Dermis microvascular lymphatic vessel endothelial cell (primary cell): ENCODE measurements at regions not wholly inside any gene's neighbourhood (a gene's known extent, or its start where the extent isn't known, plus 50 kb on each side); places are given as distances from the start of the nearest gene placed in this dataset.
"Not testable (repeated sequence)": the region's sequence is repeated elsewhere in the genome, so short reads cannot be mapped to it uniquely, and the experiment has no call there.

Experiments
- DNase-seq, 2 donors: peaks; one replicate each; pipeline versions ENCODE4 v3.0.0 to v3.0.0-alpha.2; 2010; ENCODE audit warnings: low read depth in 2 of 2

DNA sequence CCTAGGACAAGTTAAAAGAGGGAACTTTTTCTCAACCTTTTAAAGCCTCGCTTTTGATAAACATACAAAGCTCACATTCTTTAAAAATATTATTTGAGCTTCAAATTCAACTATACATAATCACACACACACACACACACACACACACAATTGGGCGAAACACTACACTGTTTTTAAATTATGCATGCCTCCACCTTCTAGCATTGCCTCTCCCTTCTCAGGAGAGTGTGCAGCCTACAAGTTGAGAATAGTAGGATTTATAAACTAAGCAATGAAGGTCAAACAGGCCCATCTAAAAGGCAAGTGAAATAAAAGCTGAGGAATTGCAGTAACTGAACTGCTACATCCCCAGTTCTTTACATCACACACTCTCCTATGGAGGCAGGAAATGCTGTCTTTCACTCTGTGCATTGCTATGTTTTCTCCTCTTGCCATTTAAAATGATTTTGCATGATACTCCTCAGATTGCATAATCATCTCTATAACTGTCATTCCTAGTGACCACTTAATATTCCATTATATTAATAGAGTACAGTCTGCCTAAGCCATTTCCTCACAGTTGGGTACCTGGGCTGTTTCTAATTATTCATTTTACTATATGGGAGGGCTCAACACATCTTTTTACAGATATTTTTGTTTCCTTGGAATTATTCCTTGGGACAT, 92.5 kb upstream of the KCNE2 start:
- DNase-seq: no peak

DNA sequence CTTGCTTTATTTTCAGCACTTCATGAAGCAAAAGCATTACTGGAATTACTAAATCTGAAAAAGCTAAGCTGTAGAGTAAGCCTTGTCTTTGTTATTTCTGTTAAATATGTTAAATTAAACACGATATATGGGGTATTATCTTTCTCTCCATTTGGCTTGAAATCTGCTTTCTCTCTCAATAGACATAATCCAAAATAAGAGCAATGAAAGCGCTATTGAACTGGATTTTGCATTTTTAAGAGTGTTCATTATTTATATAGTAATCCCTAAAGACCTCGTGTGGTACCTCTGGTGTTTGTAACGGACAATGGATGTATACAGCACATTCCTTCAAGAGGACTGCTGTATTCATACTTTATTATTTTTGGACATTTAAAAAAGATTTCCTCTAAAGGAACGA, 91.5 kb upstream of the KCNE2 start:
- no peak for DNase-seq

DNA sequence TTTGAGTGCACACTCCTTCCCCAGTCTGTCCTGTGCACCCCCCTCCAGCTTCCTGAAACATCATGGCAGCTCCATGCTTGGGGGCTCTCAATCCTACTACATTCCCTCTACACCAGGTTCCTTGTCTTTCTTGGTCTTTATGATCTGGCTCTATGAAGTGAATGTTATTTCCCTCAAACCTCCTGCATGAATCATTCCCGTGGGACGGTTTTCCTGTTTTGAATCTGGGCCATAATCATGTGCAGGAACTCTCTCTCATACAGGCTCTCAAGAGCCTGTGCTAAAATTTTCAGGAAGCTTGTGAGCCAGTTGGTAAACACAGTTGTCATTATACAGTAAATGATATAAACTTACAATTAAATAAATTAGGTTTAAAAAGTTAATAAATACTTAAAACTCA, 89.8 kb upstream of the KCNE2 start:
- peak; percentile 43 to 87 for DNase-seq

DNA sequence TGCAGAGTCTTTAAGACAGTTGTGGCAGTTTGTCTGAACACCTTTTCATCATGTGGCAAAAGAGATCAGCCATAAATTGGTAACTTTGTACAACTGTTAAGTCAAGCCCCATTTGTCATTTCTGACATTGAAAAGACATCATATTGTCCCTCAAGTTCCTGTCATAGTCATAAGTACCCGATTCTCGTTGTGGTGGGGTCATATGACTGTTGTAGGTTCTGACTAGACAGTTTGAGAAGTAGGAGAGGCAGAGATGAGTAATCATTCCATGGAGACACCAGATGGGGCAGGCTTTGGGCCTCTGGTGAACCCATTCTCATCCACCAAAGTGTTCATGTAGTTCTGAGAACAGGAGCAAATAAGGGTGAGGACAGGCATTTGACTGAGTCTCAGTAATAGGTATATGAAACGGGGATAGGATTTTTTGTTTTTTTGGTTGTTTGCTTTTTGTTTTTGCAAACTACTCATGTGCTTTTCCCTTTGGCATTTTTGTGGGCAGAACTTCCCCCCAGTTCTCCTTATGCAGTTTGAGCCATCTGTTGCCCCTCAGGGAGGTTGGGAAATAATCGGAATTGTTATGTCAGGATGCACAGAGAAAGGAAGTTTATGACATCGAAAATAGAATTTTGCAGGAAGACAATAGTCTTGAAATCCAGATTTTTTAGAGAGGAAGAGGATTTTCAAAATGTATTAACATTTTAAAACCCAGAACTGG, 86.9 kb upstream of the KCNE2 start:
- peak in 1 of 2 donors; percentile 17 for DNase-seq

DNA sequence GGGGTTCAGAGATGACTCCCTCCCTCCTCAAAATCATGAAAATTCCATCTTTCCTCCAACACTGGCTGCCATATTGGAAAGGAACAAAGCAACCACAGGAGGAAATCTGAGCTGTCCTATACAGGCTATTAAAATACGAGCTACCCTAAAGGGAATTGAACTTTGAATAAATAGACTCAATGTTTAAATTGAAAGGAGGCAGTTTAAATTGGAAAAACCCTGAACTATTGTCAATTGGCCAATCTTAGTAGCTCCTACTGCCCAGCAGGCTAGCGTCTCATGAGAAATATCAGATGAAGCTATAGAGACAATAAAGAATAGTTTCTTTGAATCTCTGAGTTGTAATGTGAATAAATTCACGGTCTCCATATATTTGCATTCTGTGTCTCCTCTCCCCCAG, 85.4 kb upstream of the KCNE2 start:
- no peak for DNase-seq

GRCh38 chr21:34279285-34279684, 84.5 kb upstream of the KCNE2 start:
- DNase-seq: no peak

- no peak for DNase-seq
These were observed 83.9 kb upstream of the KCNE2 start for GRCh38 chr21:34279883-34280282.

DNA sequence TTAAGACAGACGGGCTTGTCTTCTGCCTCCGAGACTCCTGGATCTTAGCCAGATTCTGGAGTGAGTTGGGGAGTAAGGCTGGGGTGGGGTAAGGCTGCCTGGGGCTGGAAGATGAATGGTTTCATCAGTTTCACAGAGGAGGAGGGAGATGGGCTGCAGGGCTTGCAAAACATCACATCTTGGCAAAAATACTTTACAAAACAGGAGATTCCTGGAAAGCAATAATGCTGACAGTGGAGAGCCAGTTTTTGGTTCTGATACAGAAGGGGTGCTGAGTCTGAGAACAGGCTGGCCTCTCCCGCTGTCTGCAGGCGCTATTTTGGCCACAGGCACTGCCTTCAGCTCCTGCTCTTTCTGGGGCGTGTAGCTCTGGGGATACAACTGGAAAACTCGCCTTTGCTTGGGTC, 83.4 kb upstream of the KCNE2 start:
- no peak for DNase-seq

- DNase-seq: no peak
These were observed 82.8 kb upstream of the KCNE2 start for GRCh38 chr21:34280959-34281358.

GRCh38 chr21:34282223-34282622, 81.6 kb upstream of the KCNE2 start:
- peak in 1 of 2 donors; percentile 66 for DNase-seq

GRCh38 chr21:34284666-34285065, 79.1 kb upstream of the KCNE2 start:
- no peak for DNase-seq

- not testable (repeated sequence) for DNase-seq
These were observed 75.8 kb upstream of the KCNE2 start for GRCh38 chr21:34288042-34288441.

DNA sequence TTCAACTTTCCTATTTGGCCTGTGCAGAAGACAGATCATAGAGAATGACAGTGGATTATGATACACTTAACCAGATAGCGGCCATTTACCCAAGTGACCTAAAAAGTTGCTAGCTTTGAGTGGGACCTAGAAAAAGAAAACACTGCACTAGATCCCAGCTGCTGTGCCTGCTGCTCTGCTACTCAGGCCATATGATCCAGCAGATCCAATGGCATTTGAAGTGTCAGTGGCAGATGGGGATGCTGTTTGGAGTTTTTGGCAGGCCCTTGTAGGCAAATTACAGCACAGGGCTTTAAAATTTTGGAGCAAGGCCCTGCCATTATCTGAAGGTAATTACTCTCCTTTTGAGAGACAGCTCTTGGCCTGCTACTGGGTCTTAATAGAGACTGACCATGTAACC, 74.0 kb upstream of the KCNE2 start:
- no peak for DNase-seq

DNA sequence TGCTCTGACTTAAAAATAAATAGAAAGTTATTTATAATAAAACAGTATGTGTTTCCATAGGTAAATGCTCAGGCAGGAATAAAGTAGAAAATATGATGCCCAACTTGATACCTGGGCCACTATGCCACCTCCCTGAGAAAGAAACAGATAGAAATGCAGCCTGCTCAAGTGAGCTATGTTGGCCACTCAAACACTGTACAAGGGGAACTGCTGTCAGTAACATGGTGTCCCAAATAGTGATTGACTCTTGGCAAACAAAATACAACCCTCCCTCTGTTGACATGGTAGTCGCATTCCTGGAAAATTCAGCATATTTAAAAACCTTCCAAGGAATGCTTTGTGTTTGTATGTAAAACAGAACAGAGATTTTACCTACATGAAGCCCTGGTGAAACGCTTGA, 66.9 kb upstream of the KCNE2 start:
- DNase-seq: no peak

- DNase-seq: no peak
These were observed 65.2 kb upstream of the KCNE2 start for GRCh38 chr21:34298534-34299167.

GRCh38 chr21:34299168-34299539, 64.7 kb upstream of the KCNE2 start:
- no peak for DNase-seq

GRCh38 chr21:34302521-34302920, 61.3 kb upstream of the KCNE2 start:
- no peak for DNase-seq

- no peak for DNase-seq
These were observed 57.9 kb upstream of the KCNE2 start for GRCh38 chr21:34305605-34306604.

DNA sequence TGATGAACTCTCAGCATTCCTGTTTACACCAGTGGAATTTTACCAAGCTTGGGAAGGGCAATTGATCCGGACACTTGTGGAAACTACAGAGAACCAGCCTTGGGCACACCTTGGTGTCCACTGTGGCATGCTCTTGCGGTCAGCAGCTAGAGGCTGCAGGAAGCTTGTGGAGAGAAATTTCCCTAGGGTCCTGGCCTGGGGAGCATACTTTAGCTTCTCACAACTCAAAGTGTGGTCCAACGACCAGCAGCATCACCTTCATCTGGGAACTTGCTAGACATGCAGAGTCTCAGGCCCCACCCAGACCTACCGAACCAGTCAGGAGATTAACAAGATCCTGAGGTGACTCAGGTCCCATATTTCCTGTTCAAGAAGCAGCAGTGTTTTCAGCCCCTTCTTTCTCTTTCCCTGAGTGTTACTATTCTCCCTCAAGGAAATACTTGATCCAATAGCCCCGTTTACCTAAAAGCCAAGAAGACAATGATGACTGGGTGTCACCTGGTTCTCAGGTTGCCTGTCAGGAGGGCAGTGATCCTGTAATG, 55.7 kb upstream of the KCNE2 start:
- no peak for DNase-seq

DNA sequence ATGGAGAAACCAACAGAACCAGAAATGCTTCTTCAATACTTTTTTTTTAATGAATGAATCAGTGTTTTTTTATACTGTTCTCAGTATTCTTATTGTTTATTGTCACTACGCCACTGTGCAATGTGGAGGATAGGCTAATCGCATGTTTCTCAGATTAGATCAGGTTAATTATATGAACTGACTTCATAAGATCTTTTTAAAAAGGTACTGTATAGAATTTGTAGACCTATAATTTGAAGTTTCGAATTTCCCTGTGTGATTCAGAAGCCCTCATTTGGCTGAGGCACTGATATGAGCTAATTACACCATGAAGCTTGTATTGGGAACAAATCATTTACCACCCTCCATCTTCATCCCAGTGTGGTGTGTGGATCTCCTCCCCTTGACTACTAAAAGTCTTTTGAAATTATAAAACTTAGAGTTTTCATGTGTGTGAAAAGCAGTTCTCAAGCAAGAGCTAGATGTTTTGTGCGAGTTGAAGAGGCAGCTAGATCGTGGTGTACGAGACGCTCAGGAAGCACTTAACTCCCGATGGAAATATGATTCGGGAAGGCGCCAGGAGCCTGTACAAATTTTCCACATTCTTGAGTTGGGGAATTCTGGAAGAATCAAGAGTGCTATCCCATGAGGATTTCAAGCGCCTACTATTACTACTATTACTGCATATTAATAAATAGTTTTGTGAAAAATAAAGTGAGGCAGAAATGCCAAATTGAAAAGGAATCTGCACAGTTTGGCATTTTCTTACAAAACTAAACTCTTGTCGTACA, 52.1 kb upstream of the KCNE2 start:
- DNase-seq: no peak

DNA sequence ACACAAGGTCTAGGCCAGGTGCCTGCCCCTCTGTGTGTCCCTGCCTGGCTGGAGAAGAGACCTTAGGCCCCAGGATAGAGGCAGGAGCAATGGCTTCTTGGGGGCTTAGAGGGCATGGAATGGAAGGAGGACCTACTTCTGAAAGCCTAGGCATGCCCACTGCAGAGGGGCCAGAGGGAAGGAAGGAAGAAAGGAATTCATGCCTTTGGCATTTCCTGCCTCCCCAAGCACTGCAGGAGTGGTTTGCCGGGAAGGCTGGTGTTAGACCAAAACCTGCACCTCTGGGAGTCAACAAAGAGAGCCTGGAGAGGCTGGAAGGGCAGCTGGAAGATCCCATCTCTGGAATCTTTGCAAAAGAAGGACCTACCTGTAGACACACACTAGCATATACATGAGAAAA, 50.7 kb upstream of the KCNE2 start:
- DNase-seq: peak in 1 of 2 donors; percentile 6
